ENCODE measurements at regions not wholly inside any gene's neighbourhood (a gene's known extent, or its start where the extent isn't known, plus 50 kb on each side); places are given as distances from the start of the nearest gene placed in this dataset.

DNA sequence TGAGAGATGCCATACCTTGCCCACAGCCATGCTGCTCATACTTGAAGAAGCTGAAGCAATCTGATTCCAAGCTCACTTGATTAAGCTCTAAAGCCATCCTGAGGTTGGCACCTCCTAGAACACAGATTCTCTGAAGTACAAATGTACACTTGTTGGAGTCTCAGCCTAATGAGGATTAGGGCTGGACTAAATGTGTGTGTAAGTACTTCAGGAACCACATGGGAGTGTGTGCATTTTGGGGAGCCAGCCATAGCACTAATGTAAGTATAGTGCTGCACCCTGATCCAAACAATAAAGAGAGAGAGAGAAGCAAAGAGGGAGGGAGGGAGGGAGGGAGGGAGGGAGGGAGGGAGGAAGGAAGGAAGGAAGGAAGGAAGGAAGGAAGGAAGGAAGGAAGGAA is 458.6 kb downstream of the MAFB start:
- TF ChIP-seq, protein P1, sequence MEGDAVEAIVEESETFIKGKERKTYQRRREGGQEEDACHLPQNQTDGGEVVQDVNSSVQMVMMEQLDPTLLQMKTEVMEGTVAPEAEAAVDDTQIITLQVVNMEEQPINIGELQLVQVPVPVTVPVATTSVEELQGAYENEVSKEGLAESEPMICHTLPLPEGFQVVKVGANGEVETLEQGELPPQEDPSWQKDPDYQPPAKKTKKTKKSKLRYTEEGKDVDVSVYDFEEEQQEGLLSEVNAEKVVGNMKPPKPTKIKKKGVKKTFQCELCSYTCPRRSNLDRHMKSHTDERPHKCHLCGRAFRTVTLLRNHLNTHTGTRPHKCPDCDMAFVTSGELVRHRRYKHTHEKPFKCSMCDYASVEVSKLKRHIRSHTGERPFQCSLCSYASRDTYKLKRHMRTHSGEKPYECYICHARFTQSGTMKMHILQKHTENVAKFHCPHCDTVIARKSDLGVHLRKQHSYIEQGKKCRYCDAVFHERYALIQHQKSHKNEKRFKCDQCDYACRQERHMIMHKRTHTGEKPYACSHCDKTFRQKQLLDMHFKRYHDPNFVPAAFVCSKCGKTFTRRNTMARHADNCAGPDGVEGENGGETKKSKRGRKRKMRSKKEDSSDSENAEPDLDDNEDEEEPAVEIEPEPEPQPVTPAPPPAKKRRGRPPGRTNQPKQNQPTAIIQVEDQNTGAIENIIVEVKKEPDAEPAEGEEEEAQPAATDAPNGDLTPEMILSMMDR (IDR thresholded peaks at IDR 0.05; ENCODE audit: control insufficient read depth, insufficient read depth, low read depth, low read length, missing control alignments), result no peak
- DNase-seq (ENCODE audit: low read depth), result no peak
- no peak overlapping the region for H3K4me3 ChIP-seq (ENCODE audit: control insufficient read depth, low read depth, low read length)

DNA sequence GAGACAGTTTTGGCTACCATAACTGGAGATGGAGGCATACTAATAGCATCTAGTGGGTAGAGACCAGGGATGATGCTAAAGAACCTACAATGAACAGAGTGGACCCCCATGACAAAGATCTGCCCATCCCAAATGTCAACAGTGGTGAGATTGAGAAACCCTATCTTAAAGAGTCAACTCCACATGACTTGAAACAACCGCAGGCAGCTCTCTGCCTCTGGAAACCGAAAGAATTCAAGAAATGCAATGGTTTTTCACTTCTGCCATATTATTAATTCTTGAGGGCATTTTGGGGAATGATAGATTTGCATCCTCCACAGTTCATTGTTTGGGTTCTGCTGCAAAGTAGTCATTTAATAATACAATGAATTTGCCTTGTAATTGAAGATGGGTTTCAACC is 463.4 kb downstream of the MAFB start:
- no peak overlapping the region for H3K4me3 ChIP-seq (ENCODE audit: control insufficient read depth, low read depth, low read length)
- DNase-seq (ENCODE audit: low read depth), result no peak
- TF ChIP-seq, protein P1 (IDR thresholded peaks at IDR 0.05; ENCODE audit: control insufficient read depth, insufficient read depth, low read depth, low read length, missing control alignments), result no peak

DNA sequence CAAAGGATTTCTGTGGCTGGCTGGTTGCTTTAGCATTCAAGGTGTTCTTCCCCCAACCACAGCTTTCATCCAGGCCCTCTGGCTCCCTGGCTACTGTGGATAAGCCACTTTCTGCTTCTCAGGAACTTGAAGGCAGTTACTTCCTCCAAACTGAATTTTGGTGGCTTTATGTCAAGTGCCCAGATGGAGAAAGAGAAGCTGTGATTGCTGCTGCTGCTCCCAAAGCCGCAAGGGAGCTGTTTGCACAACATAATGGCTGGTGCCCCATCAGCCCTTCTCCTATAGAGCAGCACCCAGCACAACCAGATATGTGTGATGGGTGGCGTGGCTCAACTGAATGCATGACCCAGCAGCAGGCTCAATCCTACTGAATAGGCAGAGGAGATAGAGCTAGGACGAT is 465.2 kb downstream of the MAFB start:
- DNase-seq (ENCODE audit: low read depth), result no peak
- no peak overlapping the region for H3K4me3 ChIP-seq (ENCODE audit: control insufficient read depth, low read depth, low read length)
- TF ChIP-seq, protein P1 (IDR thresholded peaks at IDR 0.05; ENCODE audit: control insufficient read depth, insufficient read depth, low read depth, low read length, missing control alignments), result no peak

DNA sequence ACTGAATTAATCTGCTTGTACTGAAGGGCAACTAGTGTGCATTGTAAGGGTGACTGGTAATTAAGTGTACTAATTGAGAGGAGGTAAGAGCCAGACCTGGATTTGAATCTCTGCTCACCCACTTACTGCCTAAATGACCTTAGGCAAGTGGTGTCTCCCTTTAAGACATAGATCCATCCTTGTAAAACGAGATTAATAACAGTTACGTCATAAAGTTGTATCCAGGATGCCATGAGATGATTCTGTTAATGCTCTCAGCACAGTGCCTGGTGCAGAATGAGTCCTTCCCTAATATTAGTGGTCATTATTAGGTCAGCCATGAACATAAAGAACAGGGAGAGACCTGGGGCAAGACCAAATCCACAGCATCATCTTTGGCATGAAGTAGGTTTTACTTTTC is 470.1 kb downstream of the MAFB start:
- DNase-seq (ENCODE audit: low read depth), result no peak
- TF ChIP-seq, protein P1 (IDR thresholded peaks at IDR 0.05; ENCODE audit: control insufficient read depth, insufficient read depth, low read depth, low read length, missing control alignments), result no peak

DNA sequence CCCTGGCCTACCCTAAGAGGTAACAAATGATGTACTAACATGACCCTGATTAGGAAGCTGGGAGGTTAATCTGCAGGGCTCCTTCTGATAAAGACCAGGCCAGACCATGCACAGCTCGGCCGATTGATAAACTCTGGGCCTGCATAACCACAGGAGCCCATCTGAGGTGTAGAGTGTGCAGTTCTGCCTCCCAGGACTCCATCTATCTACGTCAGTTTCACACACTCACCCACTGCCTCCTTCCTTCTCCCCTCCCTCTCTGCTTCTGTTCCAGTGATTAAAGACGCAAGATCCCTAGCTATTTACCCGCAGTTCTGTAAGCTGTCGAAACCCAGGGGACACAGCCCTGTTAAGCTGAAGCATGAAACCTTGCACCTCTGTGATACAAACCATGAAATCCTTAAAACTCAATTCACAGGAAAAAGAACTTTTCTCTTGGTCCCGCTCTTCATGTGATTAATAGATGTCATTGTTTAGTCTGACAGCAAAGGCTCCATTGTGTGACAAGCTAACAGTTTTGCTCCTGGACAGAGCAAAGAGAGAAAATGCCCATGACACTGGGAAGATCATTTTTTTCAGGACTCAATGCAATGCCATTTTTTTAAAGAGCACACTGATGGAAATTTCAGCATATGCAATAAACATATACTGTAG is 470.6 kb downstream of the MAFB start:
- TF ChIP-seq, protein P1 (IDR thresholded peaks at IDR 0.05; ENCODE audit: control insufficient read depth, insufficient read depth, low read depth, low read length, missing control alignments), result no peak
- no peak overlapping the region for H3K4me3 ChIP-seq (ENCODE audit: control insufficient read depth, low read depth, low read length)
- DNase-seq (ENCODE audit: low read depth), result no peak

More for the DNA sequence above, 470.1 kb downstream of the MAFB start:
- no peak overlapping the region for H3K4me3 ChIP-seq (ENCODE audit: control insufficient read depth, low read depth, low read length)

DNA sequence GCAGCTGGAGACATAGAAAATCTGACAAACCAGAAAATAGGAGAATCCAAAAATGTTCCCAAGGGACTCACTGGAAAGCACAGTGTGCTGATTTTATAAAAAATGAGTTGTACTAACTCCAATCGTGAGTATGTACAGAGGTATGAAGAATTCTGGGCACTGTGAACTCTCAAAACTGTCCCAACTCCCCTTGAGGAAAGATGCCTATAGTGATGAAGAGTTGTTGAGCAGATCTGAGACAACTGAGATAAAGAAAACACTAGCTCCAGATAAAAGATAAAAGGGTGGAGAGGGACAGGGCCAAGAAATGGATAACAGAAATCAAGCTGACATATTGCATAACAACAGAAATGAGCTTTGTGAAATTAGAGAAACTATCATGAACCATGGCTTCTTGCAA is 481.4 kb downstream of the MAFB start:
- H3K4me3 ChIP-seq (ENCODE audit: control insufficient read depth, low read depth, low read length), result no peak overlapping the region
- no peak for DNase-seq (ENCODE audit: low read depth)
- TF ChIP-seq, protein P1 (IDR thresholded peaks at IDR 0.05; ENCODE audit: control insufficient read depth, insufficient read depth, low read depth, low read length, missing control alignments), result no peak
